ENCODE measurements at regions not wholly inside any gene's neighbourhood (a gene's known extent, or its start where the extent isn't known, plus 50 kb on each side); places are given as distances from the start of the nearest gene placed in this dataset.
A peak's percentile ranks its signal among the peaks of the same experiment; 100 is the strongest.

- Histone ChIP-seq H3K4me1 (replicated peaks in 1 of 4; ENCODE audit: control insufficient read depth in 3 of 4, insufficient read depth in 4 of 4, low read length in 3 of 4) (peaks cover 0 to 5% (median 3%) of the 10 kb centered on the region in 4 experiments; a peak in 5 of 7 replicates), H3K4ac (replicated peaks; ENCODE audit: insufficient read length, low read depth, low read length) (no peak overlapping the region), H3K23me2 (ENCODE audit: low read depth, low read length) (no peaks in the 10 kb centered on the region), H3K27ac (ENCODE audit: low read depth, low read length) (no peak overlapping the region), H2BK15ac (ENCODE audit: low read length) (no peak overlapping the region), H3K36me3 (ENCODE audit: control insufficient read depth in 2 of 4, insufficient read depth in 4 of 4, low read length in 3 of 4) (no peaks in the 10 kb centered on the region), H3K79me2 (ENCODE audit: control insufficient read depth in 1 of 2, insufficient read depth in 2 of 2, low read length in 2 of 2) (no peaks in the 10 kb centered on the region; a peak in 1 of 4 replicates), H3K56ac (replicated peaks; ENCODE audit: insufficient read length, low read depth, low read length) (no peak overlapping the region), H2BK5ac (ENCODE audit: low read depth, low read length) (no peak overlapping the region), H2BK12ac (ENCODE audit: low read depth, low read length) (peak overlapping the region; percentile 20; the same call in 1 of the 2 replicates), H4K5ac (ENCODE audit: insufficient read length, low read depth, low read length) (no peak overlapping the region), H3K18ac (ENCODE audit: extremely low read depth, low read length) (no peak overlapping the region), H3K4me3 (ENCODE audit: extremely low read depth in 1 of 4, insufficient read depth in 2 of 4, low read depth in 3 of 4, low read length in 4 of 4) (no peak overlapping the region), H3K27me3 (replicated peaks in 1 of 4; ENCODE audit: control insufficient read depth in 3 of 4, extremely low read depth in 1 of 4, insufficient read depth in 3 of 4, low read length in 3 of 4) (no peaks in the 10 kb centered on the region), H4K91ac (replicated peaks; ENCODE audit: insufficient read length, low read length) (no peak overlapping the region), H2AK5ac (ENCODE audit: low read depth, low read length) (no peak overlapping the region), H3K9me3 (ENCODE audit: insufficient read depth in 2 of 2, low read depth in 1 of 2, low read length in 1 of 2) (no peaks in the 10 kb centered on the region), H2BK20ac (ENCODE audit: low read length) (no peak overlapping the region), H4K8ac (ENCODE audit: extremely low read depth, insufficient read depth, low read length) (no peak overlapping the region), H3K23ac (ENCODE audit: insufficient read length) (no peak overlapping the region), H2AFZ (ENCODE audit: low read length) (0 out of 2 replicates have a peak overlapping the region, but pooled peaks have one; percentile 42), H3K9ac (replicated peaks in 1 of 4; ENCODE audit: extremely low read depth in 1 of 4, low read depth in 3 of 4, low read length in 3 of 4) (no peak overlapping the region), H4K20me1 (replicated peaks in 1 of 2; ENCODE audit: control insufficient read depth in 1 of 2, insufficient read depth in 2 of 2, low read length in 2 of 2) (no peaks in the 10 kb centered on the region), H3K79me1 (ENCODE audit: low read depth, low read length) (no peaks in the 10 kb centered on the region), H2BK120ac (replicated peaks; ENCODE audit: low read depth, low read length) (no peak overlapping the region), H3K4me2 (ENCODE audit: insufficient read depth in 1 of 2, low read depth in 2 of 2, low read length in 2 of 2) (no peak overlapping the region), H3K14ac (ENCODE audit: insufficient read length) (no peak overlapping the region)
- no peak for FAIRE-seq
- TF ChIP-seq KDM5A (IDR thresholded peaks at IDR 0.05; ENCODE audit: low read length) (no peak), SIRT6 (IDR thresholded peaks at IDR 0.05; ENCODE audit: low read length) (no peak), TCF12 (IDR thresholded peaks at IDR 0.05; ENCODE audit: low read depth, low read length) (no peak), GABPA (IDR thresholded peaks at IDR 0.05; ENCODE audit: borderline replicate concordance, insufficient read depth, low read length) (no peak), SRF (IDR thresholded peaks at IDR 0.05; ENCODE audit: low read depth, low read length) (no peak), SIX5 (IDR thresholded peaks at IDR 0.05; ENCODE audit: low read depth, low read length) (no peak), ASH2L (IDR thresholded peaks at IDR 0.05; ENCODE audit: low read length) (no peak)
- 76% methylated on average over 13 of the region's 13 CpGs; no CpG with 5 or more reads in 1 of the 2 experiments for WGBS, 2 experiments (ENCODE audit: extremely low coverage in 1 of 2, insufficient coverage in 1 of 2, insufficient read length in 1 of 2, insufficient replicate concordance in 2 of 2, low coverage in 1 of 2, low lambda C conversion rate in 2 of 2, missing lambda C conversion rate in 1 of 2)
- DNase-seq (ENCODE audit: low read depth in 1 of 2, low spot score in 2 of 2): no peak
- POLR2A ChIA-PET (ENCODE audit: partially characterized antibody): interaction anchor here (1.0 kb wide), 1 partner anchor 159 kb away, joined by 3 read pairs; no protein-coding TSS in a partner anchor
- CTCF ChIA-PET (ENCODE audit: partially characterized antibody): interaction anchor here (0.8 to 1.0 kb wide), 2 partner anchors 13 to 133 kb away, joined by 3 to 4 read pairs; no protein-coding TSS in a partner anchor
Observed at GRCh38 chr14:61602003-61602732, 93.1 kb upstream of the HIF1A start.

Data from H1 (cell line).